Glutamatergic neuron (in vitro differentiated cells): ENCODE measurements at regions not wholly inside any gene's neighbourhood (a gene's known extent, or its start where the extent isn't known, plus 50 kb on each side); places are given as distances from the start of the nearest gene placed in this dataset.

Experiments used
- DNase-seq: peaks from one replicate; pipeline ENCODE4 v3.0.0; 2022
- H3K27ac Mint-ChIP-seq: one replicate; pipeline ENCODE4 v1.8.0; 2020; ENCODE audit warnings: mild to moderate bottlenecking, mixed read lengths, inconsistent platforms; ENCODE audit not compliant: unreplicated experiment
- H3K27me3 Mint-ChIP-seq: one replicate; pipeline ENCODE4 v1.8.0; 2020; ENCODE audit warnings: mild to moderate bottlenecking, moderate library complexity, mixed read lengths, inconsistent platforms; ENCODE audit not compliant: unreplicated experiment
- H3K36me3 Mint-ChIP-seq: one replicate; pipeline ENCODE4 v1.8.0; 2020; ENCODE audit warnings: mild to moderate bottlenecking, mixed read lengths, inconsistent platforms; ENCODE audit not compliant: unreplicated experiment
- H3K4me1 Mint-ChIP-seq: one replicate; pipeline ENCODE4 v1.8.0; 2020; ENCODE audit warnings: mild to moderate bottlenecking, low read depth, mixed read lengths, inconsistent platforms; ENCODE audit not compliant: unreplicated experiment
- H3K4me3 Mint-ChIP-seq: one replicate; pipeline ENCODE4 v1.8.0; 2020; ENCODE audit warnings: mild to moderate bottlenecking, mixed read lengths, inconsistent platforms; ENCODE audit not compliant: unreplicated experiment
- H3K9me3 Mint-ChIP-seq: one replicate; pipeline ENCODE4 v1.8.0; 2020; ENCODE audit warnings: mild to moderate bottlenecking, moderate library complexity, mixed read lengths, inconsistent platforms; ENCODE audit not compliant: unreplicated experiment
- CTCF ChIP-seq: fragments of 200-600 bp; sonication (generic); IDR thresholded peaks from one replicate; pipeline ENCODE4 v1.5.0; 2021; ENCODE audit not compliant: partially characterized antibody, unreplicated experiment

- peaks cover 9% of the 10 kb centered on the region for H3K36me3 Mint-ChIP-seq
- no peaks in the 10 kb centered on the region for H3K9me3 Mint-ChIP-seq
- no peak for TF ChIP-seq CTCF
- no peak overlapping the region for H3K4me3 Mint-ChIP-seq
- no peaks in the 10 kb centered on the region for H3K27me3 Mint-ChIP-seq
- no peak overlapping the region for H3K27ac Mint-ChIP-seq
- no peak for DNase-seq
- H3K4me1 Mint-ChIP-seq: no peaks in the 10 kb centered on the region
These were observed 411.9 kb upstream of the SASH1 start for GRCh38 chr6:147930745-147931144.

GRCh38 chr6:147933224-147933623, 409.4 kb upstream of the SASH1 start:
- Mint-ChIP-seq H3K36me3 (peaks cover under 1% of the 10 kb centered on the region), H3K27me3 (no peaks in the 10 kb centered on the region), H3K4me1 (no peaks in the 10 kb centered on the region), H3K27ac (no peak overlapping the region), H3K4me3 (no peak overlapping the region), H3K9me3 (no peaks in the 10 kb centered on the region)
- no peak for DNase-seq
- no peak for TF ChIP-seq CTCF

GRCh38 chr6:147935656-147936055, 407.0 kb upstream of the SASH1 start:
- Mint-ChIP-seq H3K9me3 (no peaks in the 10 kb centered on the region), H3K4me1 (no peaks in the 10 kb centered on the region), H3K36me3 (no peaks in the 10 kb centered on the region), H3K4me3 (no peak overlapping the region), H3K27me3 (no peaks in the 10 kb centered on the region), H3K27ac (no peak overlapping the region)
- no peak for TF ChIP-seq CTCF
- no peak for DNase-seq

GRCh38 chr6:147936703-147937470, 405.8 kb upstream of the SASH1 start:
- TF ChIP-seq CTCF: no peak
- Mint-ChIP-seq H3K27me3 (no peaks in the 10 kb centered on the region), H3K4me1 (no peaks in the 10 kb centered on the region), H3K9me3 (no peaks in the 10 kb centered on the region), H3K27ac (no peak overlapping the region), H3K36me3 (no peaks in the 10 kb centered on the region), H3K4me3 (no peak overlapping the region)
- no peak for DNase-seq

- Mint-ChIP-seq H3K27me3 (peaks cover 4% of the 10 kb centered on the region), H3K36me3 (peaks cover 13% of the 10 kb centered on the region), H3K27ac (no peak overlapping the region), H3K9me3 (peaks cover 3% of the 10 kb centered on the region), H3K4me1 (no peaks in the 10 kb centered on the region), H3K4me3 (no peak overlapping the region)
- peak; percentile 14 for DNase-seq
- no peak for TF ChIP-seq CTCF
These were observed 401.5 kb upstream of the SASH1 start for GRCh38 chr6:147941143-147941542.
